ENCODE measurements at regions not wholly inside any gene's neighbourhood (a gene's known extent, or its start where the extent isn't known, plus 50 kb on each side); places are given as distances from the start of the nearest gene placed in this dataset.
"Not testable (repeated sequence)": the region's sequence is repeated elsewhere in the genome, so short reads cannot be mapped to it uniquely, and the experiment has no call there.

DNA sequence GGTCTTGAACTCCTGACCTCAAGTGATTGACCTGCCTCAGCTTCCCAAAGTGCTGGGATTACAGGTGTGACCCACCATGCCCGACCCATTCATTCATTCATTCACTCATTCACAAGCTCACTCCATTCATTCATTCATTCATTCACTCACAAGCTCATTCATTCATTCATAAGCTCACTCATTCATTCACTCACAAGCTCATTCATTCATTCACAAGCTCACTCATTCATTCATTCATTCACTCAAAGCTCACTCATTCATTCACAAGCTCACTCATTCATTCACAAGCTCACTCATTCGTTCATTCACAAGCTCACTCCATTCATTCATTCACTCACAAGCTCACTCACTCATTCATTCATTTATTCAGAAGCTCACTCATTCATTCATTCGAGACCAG is 198.6 kb downstream of the SHOX start:
- no peak for DNase-seq

GRCh38 chrX:828411-828959 is 197.9 kb downstream of the SHOX start:
- DNase-seq: no peak

DNA sequence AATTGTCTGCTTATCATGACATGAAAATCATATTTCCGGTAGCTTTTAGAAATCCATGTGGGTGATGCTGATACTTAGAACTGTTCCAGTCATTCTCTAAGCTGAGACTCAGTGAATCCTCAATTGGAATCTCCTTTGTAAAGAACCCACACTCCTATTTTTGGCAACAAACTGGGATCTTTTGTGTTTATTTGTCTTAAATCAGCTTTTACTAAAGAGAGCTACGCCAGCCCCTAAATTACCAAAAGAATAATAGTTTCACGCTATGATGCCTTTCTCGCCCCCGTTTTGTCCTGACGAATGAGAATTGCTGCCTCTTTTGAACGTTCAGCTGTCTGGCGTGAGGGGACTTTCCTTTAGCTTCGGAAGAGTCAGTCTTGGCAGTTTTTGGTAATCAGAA is 195.9 kb downstream of the SHOX start:
- DNase-seq: no peak

GRCh38 chrX:825991-826390 is 195.4 kb downstream of the SHOX start:
- no peak for DNase-seq

GRCh38 chrX:823073-823472 is 192.5 kb downstream of the SHOX start:
- DNase-seq: not testable (repeated sequence)

DNA sequence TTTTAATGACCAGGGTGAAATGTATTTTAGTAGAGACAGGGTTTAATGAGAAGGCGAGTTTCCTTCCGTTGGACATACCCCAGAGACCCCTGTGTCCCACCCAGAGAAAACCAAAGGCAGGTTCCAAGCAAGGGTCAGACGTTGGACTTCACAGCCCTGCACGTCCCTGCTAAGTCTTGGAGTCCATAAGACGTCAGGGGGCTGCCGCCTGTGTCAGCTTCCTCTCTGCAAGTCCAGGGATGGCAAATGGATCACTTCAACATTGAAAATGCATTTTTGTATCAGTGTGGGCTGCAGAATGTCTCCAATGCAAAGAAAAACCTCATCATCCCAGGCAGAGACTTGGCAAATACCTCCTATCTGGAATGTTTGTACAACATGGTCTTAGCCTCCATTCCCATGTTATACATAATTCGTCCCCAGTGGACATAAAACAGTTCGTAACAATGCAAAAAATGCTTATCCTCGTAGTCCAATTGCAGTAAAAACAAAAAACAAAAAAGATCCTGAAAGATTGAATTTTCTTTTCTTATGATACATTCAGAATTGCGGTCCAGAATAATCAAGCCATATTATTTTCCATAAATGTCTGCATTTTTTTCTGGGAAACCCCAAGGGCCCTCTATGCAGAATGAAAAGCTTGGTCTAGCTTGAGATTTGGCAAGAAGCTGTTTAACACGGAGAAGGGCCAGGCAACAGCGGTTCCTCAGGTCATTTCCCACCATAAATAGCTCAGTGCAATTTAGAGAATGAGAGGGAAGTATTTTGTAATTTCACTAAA is 190.9 kb downstream of the SHOX start:
- DNase-seq: no peak

- no peak for DNase-seq
Observed at GRCh38 chrX:819684-820083, 189.1 kb downstream of the SHOX start.

- DNase-seq: no peak
Observed at GRCh38 chrX:817759-818300, 187.2 kb downstream of the SHOX start.

DNA sequence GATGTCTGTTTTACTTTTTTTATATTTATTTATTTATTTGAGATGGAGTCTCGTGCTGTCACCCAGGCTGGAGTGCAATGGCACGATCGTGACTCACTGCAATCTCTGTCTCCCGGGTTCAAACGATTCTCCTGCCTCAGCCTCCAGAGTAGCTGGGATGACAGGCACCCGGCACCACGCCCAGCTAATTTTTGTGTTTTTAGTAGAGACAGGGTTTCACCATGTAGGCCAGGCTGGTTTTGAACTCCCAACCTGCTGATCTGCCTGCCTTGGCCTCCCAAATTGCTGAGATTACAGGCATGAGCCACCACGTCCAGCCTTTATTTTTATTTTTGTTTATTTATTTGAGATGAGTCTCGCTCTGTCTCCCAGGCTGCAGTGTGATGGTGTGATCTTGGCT is 186.6 kb downstream of the SHOX start:
- not testable (repeated sequence) for DNase-seq

DNA sequence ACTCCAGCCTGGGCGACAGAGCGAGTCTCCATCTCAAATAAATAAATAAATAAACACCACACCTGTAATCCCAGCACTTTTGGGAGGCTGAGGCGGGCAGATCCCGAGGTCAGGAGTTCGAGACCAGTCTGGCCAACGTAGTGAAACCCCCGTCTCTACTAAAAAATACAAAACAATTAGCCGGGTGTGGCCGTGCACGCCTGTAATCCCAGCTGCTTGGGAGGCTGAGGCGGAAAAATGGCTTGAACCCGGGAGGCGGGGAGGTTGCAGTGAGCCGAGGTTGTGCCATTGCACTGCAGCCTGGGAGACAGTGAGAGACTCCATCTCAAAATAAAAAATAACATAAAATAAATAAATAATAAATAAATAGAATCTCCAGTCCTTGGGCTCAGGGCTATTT is 185.8 kb downstream of the SHOX start:
- DNase-seq: no peak

DNA sequence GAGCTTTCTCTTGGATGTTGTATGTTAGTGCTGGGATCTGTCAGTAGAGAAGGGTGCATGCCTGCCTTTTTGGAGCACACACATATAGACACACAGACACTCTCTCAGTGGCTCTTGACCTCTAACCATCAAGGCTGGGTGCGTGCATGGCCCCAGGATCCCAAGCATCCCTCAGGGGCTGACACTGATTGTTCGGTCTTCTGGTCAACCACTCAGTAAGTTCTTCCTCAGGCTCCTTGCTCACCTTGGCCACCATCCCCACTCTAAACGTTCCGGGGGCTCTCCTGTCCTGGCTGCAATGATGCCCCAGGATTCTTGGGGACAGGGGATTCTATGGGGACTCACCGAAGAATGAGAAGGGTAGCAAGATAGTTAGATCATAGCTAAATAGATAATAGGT is 179.6 kb downstream of the SHOX start:
- DNase-seq: no peak

DNA sequence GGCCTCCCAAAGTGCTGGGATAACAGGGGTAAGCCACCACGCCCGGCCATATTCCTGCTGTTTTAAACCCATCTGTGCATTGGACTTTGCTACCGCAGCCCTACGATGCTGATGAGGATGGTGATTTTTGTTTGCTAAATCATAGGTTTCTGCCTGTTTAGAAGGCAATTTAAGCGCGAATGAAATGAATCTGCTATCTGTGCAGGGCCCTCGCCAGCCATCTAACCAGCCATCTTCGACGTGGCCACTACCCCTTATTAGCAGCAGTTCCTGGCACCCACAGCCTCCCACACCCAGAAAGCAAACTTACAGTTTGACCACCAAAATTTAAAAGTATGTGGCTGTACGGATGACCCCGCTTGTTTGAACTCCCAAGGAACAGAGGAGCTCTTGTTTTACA is 178.5 kb downstream of the SHOX start:
- no peak for DNase-seq

DNA sequence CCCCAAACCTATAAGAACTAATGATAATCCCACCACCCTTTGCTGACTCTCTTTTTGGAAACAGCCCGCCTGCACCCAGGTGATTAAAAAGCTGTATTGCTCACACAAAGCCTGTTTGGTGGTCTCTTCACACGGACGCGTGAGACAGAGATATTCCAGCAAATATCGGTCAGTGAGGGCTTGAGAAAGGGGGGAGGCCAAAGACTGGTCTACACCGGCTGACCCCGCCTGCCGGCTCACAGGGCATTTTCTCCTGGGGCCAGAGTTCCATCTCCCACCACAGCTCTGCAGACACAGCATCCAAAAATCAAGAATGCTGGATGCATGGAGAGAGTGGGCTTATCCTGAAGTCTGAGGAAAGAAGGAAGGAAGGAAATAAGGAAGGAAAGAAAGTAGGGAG is 176.0 kb downstream of the SHOX start:
- no peak for DNase-seq

- no peak for DNase-seq
Observed at GRCh38 chrX:805988-806387, 175.4 kb downstream of the SHOX start.

DNA sequence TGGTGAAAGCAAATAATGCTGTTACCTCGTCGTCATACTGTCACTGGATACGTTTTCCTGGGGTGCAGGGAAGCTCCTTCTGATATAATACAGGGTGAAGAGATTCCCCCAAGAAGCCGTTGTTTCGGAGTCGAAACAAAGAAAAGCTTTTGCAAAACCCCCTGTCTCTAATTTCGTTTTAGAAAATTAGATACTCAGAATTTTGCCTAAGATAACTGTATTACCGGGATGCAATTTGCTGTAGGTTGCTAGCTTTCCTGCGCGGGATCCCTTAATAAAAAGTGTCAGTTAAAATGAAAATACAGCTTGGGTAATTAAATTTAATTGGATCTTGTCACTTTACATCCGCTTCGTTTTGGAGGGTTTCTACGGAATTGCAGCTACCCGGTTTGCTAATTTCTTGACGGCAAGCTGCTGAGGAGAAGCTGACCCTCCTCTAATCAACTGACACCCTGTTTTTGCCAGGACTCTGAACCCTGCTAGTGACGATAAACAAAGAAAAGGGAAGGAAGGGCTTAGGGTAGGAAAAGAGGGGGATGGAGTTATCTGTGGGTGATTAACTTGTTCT is 174.6 kb downstream of the SHOX start:
- no peak for DNase-seq

GRCh38 chrX:802846-803245 is 172.3 kb downstream of the SHOX start:
- no peak for DNase-seq

- no peak for DNase-seq
Observed at GRCh38 chrX:799808-800207, 169.2 kb downstream of the SHOX start.

- DNase-seq: no peak
Observed at GRCh38 chrX:794311-794710, 163.7 kb downstream of the SHOX start.

GRCh38 chrX:793216-793770 is 162.7 kb downstream of the SHOX start:
- DNase-seq: no peak

- no peak for DNase-seq
Observed at GRCh38 chrX:791479-792034, 161.0 kb downstream of the SHOX start.

DNA sequence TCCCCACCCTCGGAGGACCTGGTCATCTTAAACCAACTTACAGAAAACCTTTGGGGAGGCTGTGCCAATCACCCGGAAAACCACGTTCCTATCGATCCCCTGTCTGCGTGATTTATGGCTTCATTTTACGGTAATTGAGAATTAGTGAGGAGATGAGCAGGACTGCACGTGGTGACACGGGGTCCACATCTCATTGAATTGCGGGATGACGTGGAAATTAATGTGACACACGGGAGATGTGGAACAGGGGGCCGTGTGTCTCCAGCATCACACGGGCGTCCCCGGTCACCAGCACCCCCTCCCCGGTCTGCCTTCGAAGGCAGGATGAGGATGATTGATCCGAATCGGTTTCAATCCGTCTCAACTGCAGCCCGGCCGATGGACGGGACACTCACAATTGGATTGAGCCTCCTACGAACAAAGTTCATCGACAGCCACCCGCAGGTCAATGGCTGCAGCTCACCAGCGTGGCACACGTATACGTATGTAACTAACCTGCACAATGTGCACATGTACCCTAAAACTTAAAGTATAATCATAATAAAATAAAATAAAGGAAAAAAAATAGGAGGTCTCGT is 160.3 kb downstream of the SHOX start:
- no peak for DNase-seq

GRCh38 chrX:790041-790506 is 159.5 kb downstream of the SHOX start:
- no peak for DNase-seq

DNA sequence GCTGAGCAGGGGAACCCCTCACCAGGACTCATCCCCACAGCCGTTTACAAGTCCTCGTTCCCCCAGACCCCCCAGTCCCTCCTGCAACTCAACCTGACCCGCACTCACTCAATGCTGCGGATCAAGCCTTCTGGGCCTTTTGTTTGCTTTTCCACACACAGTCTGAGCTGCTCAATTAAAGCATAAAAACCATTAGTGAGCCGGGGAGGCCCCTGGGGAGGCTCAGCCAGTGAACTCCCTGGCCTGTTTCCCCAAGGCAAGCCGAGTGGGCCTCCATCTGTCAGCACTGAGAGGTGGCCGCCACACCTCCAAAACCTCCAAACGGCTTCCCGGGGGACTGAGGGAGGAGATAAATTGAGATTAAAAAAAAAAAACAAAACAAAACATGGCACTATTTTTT is 158.5 kb downstream of the SHOX start:
- DNase-seq: no peak
